ENCODE measurements at regions not wholly inside any gene's neighbourhood (a gene's known extent, or its start where the extent isn't known, plus 50 kb on each side); places are given as distances from the start of the nearest gene placed in this dataset.
"Not testable (repeated sequence)": the region's sequence is repeated elsewhere in the genome, so short reads cannot be mapped to it uniquely, and the experiment has no call there.

DNA sequence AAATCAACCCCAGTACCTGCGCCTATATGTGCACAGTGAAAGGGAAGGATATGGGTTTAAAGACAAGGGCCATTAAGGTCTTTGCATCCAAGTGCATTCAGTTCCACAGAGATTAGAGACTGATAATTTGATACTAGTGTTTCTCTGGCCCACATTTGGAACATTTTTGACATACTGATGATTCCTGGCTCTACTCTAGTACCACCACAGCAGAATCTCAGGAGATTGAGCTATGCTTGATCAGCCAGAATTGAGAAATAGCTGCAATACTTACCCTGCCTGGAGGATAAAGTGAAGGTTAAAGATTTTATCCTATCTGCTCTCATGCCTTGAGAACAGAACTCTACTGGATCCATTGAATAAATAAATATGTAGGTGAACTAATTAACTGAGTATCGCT is 1267.8 kb downstream of the SUCLG1 start:
- Histone ChIP-seq H3K27me3 (replicated peaks; ENCODE audit: insufficient read depth, low read depth, low read length, poor library complexity) (no peaks in the 10 kb centered on the region), H3K36me3 (ENCODE audit: insufficient read depth, low read length, poor library complexity, severe bottlenecking) (no peaks in the 10 kb centered on the region), H3K9me3 (ENCODE audit: low read depth, low read length, poor library complexity, severe bottlenecking) (peaks cover 8% of the 10 kb centered on the region), H3K4me3 (ENCODE audit: low read depth, low read length, poor library complexity, severe bottlenecking) (no peak overlapping the region), H3K27ac (ENCODE audit: low read depth, low read length, poor library complexity, severe bottlenecking) (no peak overlapping the region), H3K4me1 (ENCODE audit: insufficient read depth, low read length, poor library complexity, severe bottlenecking) (no peaks in the 10 kb centered on the region)
- intact Hi-C loops (cut with micrococcal nuclease; ENCODE audit: unreplicated experiment): no loop called here
- CTCF ChIA-PET: no interaction called here
- BruUV-seq (replicated peaks): no TSS peak
- no peak for DNase-seq (ENCODE audit: low spot score)
- TF ChIP-seq, protein P1, sequence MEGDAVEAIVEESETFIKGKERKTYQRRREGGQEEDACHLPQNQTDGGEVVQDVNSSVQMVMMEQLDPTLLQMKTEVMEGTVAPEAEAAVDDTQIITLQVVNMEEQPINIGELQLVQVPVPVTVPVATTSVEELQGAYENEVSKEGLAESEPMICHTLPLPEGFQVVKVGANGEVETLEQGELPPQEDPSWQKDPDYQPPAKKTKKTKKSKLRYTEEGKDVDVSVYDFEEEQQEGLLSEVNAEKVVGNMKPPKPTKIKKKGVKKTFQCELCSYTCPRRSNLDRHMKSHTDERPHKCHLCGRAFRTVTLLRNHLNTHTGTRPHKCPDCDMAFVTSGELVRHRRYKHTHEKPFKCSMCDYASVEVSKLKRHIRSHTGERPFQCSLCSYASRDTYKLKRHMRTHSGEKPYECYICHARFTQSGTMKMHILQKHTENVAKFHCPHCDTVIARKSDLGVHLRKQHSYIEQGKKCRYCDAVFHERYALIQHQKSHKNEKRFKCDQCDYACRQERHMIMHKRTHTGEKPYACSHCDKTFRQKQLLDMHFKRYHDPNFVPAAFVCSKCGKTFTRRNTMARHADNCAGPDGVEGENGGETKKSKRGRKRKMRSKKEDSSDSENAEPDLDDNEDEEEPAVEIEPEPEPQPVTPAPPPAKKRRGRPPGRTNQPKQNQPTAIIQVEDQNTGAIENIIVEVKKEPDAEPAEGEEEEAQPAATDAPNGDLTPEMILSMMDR (conservative IDR thresholded peaks at IDR 0.05; ENCODE audit: low read depth, low read length): no peak
- no peak for TF ChIP-seq EZH2 (IDR thresholded peaks at IDR 0.05; ENCODE audit: borderline replicate concordance, low read depth, low read length, poor library complexity, severe bottlenecking)
- POLR2A ChIA-PET (ENCODE audit: low non-redundant PET): no interaction called here

DNA sequence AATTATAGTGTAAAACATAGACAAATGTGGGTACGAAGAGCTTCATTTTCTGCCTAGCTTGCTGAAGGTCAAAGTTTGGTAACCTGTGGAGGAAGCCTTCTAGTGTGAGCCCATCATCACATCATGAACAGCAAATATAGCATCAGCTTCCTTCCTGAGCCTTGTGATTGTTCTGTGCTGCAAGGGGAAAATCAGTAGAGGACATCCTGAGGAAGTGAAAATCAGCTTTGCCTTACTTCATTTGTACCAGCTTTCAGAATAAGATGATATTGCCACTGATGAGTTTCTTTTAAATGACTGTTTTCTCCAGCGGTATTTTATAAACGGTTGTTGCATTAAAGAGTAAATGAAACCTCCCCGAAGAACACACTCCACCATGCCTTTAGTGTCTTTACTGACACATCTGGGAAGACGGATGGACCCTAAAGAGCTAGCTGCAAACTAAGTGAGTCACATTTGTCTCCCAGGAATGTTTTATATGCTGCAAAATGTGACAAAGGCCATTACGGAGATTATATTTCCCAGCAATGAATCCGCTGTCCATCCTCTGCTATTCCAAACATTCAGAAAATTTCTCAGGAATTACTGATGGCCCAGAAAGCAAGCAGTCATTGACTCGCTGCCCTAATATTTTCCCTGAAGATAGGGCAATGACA is 1272.8 kb downstream of the SUCLG1 start:
- ChIA-PET POLR2A (ENCODE audit: low non-redundant PET) (no interaction called here), CTCF (no interaction called here)
- intact Hi-C loops (cut with micrococcal nuclease; ENCODE audit: unreplicated experiment): no loop called here
- Histone ChIP-seq H3K36me3 (ENCODE audit: insufficient read depth, low read length, poor library complexity, severe bottlenecking) (no peaks in the 10 kb centered on the region), H3K9me3 (ENCODE audit: low read depth, low read length, poor library complexity, severe bottlenecking) (peaks cover 8% of the 10 kb centered on the region), H3K27me3 (replicated peaks; ENCODE audit: insufficient read depth, low read depth, low read length, poor library complexity) (no peaks in the 10 kb centered on the region), H3K4me1 (ENCODE audit: insufficient read depth, low read length, poor library complexity, severe bottlenecking) (no peaks in the 10 kb centered on the region), H3K4me3 (ENCODE audit: low read depth, low read length, poor library complexity, severe bottlenecking) (no peak overlapping the region), H3K27ac (ENCODE audit: low read depth, low read length, poor library complexity, severe bottlenecking) (no peak overlapping the region)
- BruUV-seq (replicated peaks): no TSS peak
- TF ChIP-seq, protein P1 (conservative IDR thresholded peaks at IDR 0.05; ENCODE audit: low read depth, low read length): no peak
- no peak for TF ChIP-seq EZH2 (IDR thresholded peaks at IDR 0.05; ENCODE audit: borderline replicate concordance, low read depth, low read length, poor library complexity, severe bottlenecking)
- no peak for DNase-seq (ENCODE audit: low spot score)

DNA sequence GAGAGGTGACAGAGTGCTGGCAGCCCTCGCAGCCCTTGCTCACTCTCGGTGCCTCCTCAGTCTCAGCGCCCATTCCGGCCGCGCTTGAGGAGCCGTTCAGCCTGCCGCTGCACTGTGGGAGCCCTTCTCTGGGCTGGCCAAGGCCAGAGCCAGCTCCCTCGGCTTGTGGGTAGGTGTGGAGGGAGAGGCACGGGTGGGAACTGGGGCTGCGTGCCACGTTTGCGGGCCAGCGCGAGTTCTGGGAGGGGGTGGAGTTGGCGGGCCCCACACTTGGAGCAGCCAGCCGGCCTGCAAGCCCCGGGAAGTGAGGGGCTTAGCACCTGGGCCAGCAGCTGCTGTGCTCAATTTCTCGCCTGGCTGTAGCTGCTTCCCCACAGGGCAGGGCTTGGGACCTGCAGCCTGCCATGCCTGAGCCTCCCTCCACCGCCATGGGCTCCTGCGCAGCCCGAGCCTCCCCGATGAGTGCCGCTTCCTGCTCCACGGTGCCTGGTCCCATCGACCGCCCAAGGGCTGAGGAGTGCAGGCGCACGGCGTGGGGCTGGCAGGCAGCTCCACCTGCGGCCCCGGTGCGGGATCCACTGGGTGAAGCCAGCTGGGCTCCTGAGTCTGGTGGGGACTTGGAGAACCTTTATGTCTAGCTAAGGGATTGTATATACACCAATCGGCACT is 1278.1 kb downstream of the SUCLG1 start:
- BruUV-seq (replicated peaks); POLR2A ChIA-PET (ENCODE audit: low non-redundant PET): not testable (repeated sequence)
- intact Hi-C loops (cut with micrococcal nuclease; ENCODE audit: unreplicated experiment): loop anchor here (5.0 kb wide), 1 partner anchor 951 kb away; no protein-coding TSS in a partner anchor

DNA sequence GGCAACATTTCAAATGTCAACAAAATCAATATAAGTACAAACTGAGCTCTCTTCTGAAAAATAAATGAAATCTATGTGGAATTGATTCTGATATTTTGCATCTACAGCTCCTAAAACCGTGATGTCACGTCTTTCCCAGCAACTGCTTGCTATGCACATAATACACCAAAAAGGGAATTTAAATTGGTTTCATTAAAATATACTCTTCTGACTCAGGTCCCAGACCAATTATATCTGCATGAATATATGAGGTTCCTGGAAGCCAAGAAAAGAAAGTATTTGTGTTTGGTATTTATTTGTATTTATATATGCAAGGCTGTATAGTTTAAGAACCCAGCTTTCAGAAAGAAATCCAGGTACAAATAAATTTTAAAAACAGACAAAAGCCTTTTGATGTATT is 1282.5 kb downstream of the SUCLG1 start:
- H3K36me3 ChIP-seq (ENCODE audit: insufficient read depth, low read length, poor library complexity, severe bottlenecking): no peaks in the 10 kb centered on the region
- H3K4me1 ChIP-seq (ENCODE audit: insufficient read depth, low read length, poor library complexity, severe bottlenecking): no peaks in the 10 kb centered on the region
- no peak overlapping the region for H3K27ac ChIP-seq (ENCODE audit: low read depth, low read length, poor library complexity, severe bottlenecking)
- H3K9me3 ChIP-seq (ENCODE audit: low read depth, low read length, poor library complexity, severe bottlenecking): peaks cover 9% of the 10 kb centered on the region
- ChIA-PET POLR2A (ENCODE audit: low non-redundant PET) (no interaction called here), CTCF (no interaction called here)
- BruUV-seq (replicated peaks): no TSS peak
- no peak for TF ChIP-seq EZH2 (IDR thresholded peaks at IDR 0.05; ENCODE audit: borderline replicate concordance, low read depth, low read length, poor library complexity, severe bottlenecking)
- TF ChIP-seq, protein P1 (conservative IDR thresholded peaks at IDR 0.05; ENCODE audit: low read depth, low read length): no peak
- no peaks in the 10 kb centered on the region for H3K27me3 ChIP-seq (replicated peaks; ENCODE audit: insufficient read depth, low read depth, low read length, poor library complexity)
- no peak for DNase-seq (ENCODE audit: low spot score)
- intact Hi-C loops (cut with micrococcal nuclease; ENCODE audit: unreplicated experiment): no loop called here
- no peak overlapping the region for H3K4me3 ChIP-seq (ENCODE audit: low read depth, low read length, poor library complexity, severe bottlenecking)

More for the DNA sequence above, 1278.1 kb downstream of the SUCLG1 start:
- H3K36me3 ChIP-seq (ENCODE audit: insufficient read depth, low read length, poor library complexity, severe bottlenecking); H3K27ac ChIP-seq (ENCODE audit: low read depth, low read length, poor library complexity, severe bottlenecking); CTCF ChIA-PET; H3K27me3 ChIP-seq (replicated peaks; ENCODE audit: insufficient read depth, low read depth, low read length, poor library complexity); H3K4me1 ChIP-seq (ENCODE audit: insufficient read depth, low read length, poor library complexity, severe bottlenecking); H3K9me3 ChIP-seq (ENCODE audit: low read depth, low read length, poor library complexity, severe bottlenecking); H3K4me3 ChIP-seq (ENCODE audit: low read depth, low read length, poor library complexity, severe bottlenecking); DNase-seq (ENCODE audit: low spot score): not testable (repeated sequence)

Data from A673 (cell line).